Testis (tissue), 2 donors: ENCODE measurements at regions not wholly inside any gene's neighbourhood (a gene's known extent, or its start where the extent isn't known, plus 50 kb on each side); places are given as distances from the start of the nearest gene placed in this dataset.

Source experiments
- DNase-seq: peaks from one replicate; pipeline ENCODE4 v3.0.0-alpha.2; 2019
- H3K27ac ChIP-seq, 2 donors: fragments of 200-600 bp; sonication (generic); one replicate each; pipeline ENCODE4 v1.5.1; 2019
- H3K27me3 ChIP-seq: fragments of 200-600 bp; sonication (generic); one replicate; pipeline ENCODE4 v1.5.1; 2019
- H3K36me3 ChIP-seq: fragments of 200-600 bp; sonication (generic); one replicate; pipeline ENCODE4 v1.5.1; 2017; ENCODE audit warnings: low read depth; ENCODE audit errors: missing control alignments
- H3K4me1 ChIP-seq: fragments of 200-600 bp; sonication (generic); one replicate; pipeline ENCODE4 v1.5.1; 2019
- H3K4me3 ChIP-seq, 2 donors: fragments of 200-600 bp; sonication (generic); one replicate each; pipeline ENCODE4 v1.5.1; 2017 to 2019
- H3K9me3 ChIP-seq: fragments of 200-600 bp; sonication (generic); one replicate; pipeline ENCODE4 v1.5.1; 2017
- POLR2A ChIP-seq: fragments of 450-650 bp; IDR thresholded peaks from one replicate; pipeline ENCODE4 v1.6.1; 2017; ENCODE audit warnings: antibody characterized with exemption, mild to moderate bottlenecking, moderate library complexity
- WGBS, 2 donors: methylation state at CpG; one replicate each; pipeline ENCODE4 v1.1.5; 2018; 5-methylcytosine and 5-hydroxymethylcytosine counted together
- intact Hi-C: fragments of 100-400 bp; cut with DNase I; formaldehyde crosslinking; loops from one replicate; pipeline ENCODE4 v1.15.1; 2023; ENCODE audit warnings: low total_unique reads
- TF ChIP-seq, protein P1 (sequence below), 3 experiments: fragments of 450-650 bp in 2 of 3; fragments of 200-600 bp in 1 of 3; sonication (generic) in 1 of 3; IDR thresholded peaks; one replicate each; pipeline ENCODE4 v1.5.1; 2016 to 2019; ENCODE audit warnings: antibody characterized with exemption in 3 of 3, mild to moderate bottlenecking in 2 of 3, moderate library complexity in 1 of 3

GRCh38 chr17:77436481-77436880 lies 295.7 kb downstream of the SEC14L1 start:
- intact Hi-C loops = no loop called here
- H3K4me1 ChIP-seq = peaks cover 80% of the 10 kb centered on the region
- no peaks in the 10 kb centered on the region for H3K36me3 ChIP-seq
- H3K4me3 ChIP-seq = no peak overlapping the region
- no peaks in the 10 kb centered on the region for H3K27me3 ChIP-seq
- DNase-seq = no peak
- no peak for TF ChIP-seq POLR2A
- TF ChIP-seq, protein P1, sequence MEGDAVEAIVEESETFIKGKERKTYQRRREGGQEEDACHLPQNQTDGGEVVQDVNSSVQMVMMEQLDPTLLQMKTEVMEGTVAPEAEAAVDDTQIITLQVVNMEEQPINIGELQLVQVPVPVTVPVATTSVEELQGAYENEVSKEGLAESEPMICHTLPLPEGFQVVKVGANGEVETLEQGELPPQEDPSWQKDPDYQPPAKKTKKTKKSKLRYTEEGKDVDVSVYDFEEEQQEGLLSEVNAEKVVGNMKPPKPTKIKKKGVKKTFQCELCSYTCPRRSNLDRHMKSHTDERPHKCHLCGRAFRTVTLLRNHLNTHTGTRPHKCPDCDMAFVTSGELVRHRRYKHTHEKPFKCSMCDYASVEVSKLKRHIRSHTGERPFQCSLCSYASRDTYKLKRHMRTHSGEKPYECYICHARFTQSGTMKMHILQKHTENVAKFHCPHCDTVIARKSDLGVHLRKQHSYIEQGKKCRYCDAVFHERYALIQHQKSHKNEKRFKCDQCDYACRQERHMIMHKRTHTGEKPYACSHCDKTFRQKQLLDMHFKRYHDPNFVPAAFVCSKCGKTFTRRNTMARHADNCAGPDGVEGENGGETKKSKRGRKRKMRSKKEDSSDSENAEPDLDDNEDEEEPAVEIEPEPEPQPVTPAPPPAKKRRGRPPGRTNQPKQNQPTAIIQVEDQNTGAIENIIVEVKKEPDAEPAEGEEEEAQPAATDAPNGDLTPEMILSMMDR (IDR thresholded peaks at IDR 0.05) = no peak
- H3K9me3 ChIP-seq = no peaks in the 10 kb centered on the region
- H3K27ac ChIP-seq = no peak overlapping the region
- WGBS, 2 donors = 31 to 38% methylated on average over 11 of the region's 11 CpGs

DNA sequence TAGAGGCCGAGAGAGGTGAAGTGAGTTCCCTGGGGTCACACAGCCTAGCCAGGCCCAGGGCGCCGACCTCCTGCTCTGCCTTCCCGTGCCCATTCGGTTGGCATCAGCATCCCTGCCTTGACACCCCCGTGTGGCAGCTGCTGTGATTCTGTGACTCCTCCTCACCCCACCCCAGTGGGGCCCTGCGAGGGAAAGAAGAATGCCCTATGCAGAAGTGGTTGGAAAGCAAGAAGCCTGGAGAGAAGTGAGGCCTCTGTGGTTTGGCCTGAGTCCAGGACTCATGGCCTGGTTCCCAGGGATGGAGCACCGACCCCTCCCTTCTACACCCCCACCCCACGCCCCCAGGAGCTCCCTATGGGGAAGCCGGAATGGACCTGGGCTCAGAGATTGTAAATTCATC lies 296.2 kb downstream of the SEC14L1 start:
- WGBS, 2 donors = 31 to 62% methylated on average over 2 to 10 of the region's 10 CpGs

GRCh38 chr17:77437747-77438146 lies 297.0 kb downstream of the SEC14L1 start:
- Histone ChIP-seq H3K4me1 (peaks cover 80% of the 10 kb centered on the region), H3K9me3 (no peaks in the 10 kb centered on the region), H3K4me3 (no peak overlapping the region), H3K27me3 (no peaks in the 10 kb centered on the region), H3K36me3 (no peaks in the 10 kb centered on the region), H3K27ac (no peak overlapping the region)
- intact Hi-C loops = no loop called here
- no peak for DNase-seq
- 86 to 88% methylated on average over 11 to 12 of the region's 12 CpGs for whole genome bisulfite sequencing, 2 donors
- TF ChIP-seq POLR2A = no peak
- TF ChIP-seq, protein P1 (IDR thresholded peaks at IDR 0.05) = no peak

More for the DNA sequence above, 296.2 kb downstream of the SEC14L1 start:
- TF ChIP-seq, protein P1 (IDR thresholded peaks at IDR 0.05) = no peak
- TF ChIP-seq POLR2A = no peak
- no peaks in the 10 kb centered on the region for H3K27me3 ChIP-seq
- DNase-seq = no peak
- H3K9me3 ChIP-seq = no peaks in the 10 kb centered on the region
- H3K4me1 ChIP-seq = peaks cover 80% of the 10 kb centered on the region
- intact Hi-C loops = no loop called here
- H3K4me3 ChIP-seq = no peak overlapping the region
- H3K36me3 ChIP-seq = no peaks in the 10 kb centered on the region
- no peak overlapping the region for H3K27ac ChIP-seq

GRCh38 chr17:77438241-77439188 lies 297.7 kb downstream of the SEC14L1 start:
- WGBS, 2 donors = 78 to 86% methylated on average over 14 of the region's 14 CpGs
- Histone ChIP-seq H3K4me3 (no peak overlapping the region), H3K36me3 (no peaks in the 10 kb centered on the region), H3K27ac (no peak overlapping the region), H3K9me3 (no peaks in the 10 kb centered on the region), H3K4me1 (peaks cover 73% of the 10 kb centered on the region), H3K27me3 (no peaks in the 10 kb centered on the region)
- no peak for DNase-seq
- intact Hi-C loops = no loop called here
- no peak for TF ChIP-seq POLR2A
- TF ChIP-seq, protein P1 (IDR thresholded peaks at IDR 0.05) = no peak
